NCI-H2171 (cell line): ENCODE measurements at regions not wholly inside any gene's neighbourhood (a gene's known extent, or its start where the extent isn't known, plus 50 kb on each side); places are given as distances from the start of the nearest gene placed in this dataset.

Experiments
- DNase-seq: peaks from one replicate; lab custom pipeline; 2025; lab: John Stamatoyannopoulos, UW

DNA sequence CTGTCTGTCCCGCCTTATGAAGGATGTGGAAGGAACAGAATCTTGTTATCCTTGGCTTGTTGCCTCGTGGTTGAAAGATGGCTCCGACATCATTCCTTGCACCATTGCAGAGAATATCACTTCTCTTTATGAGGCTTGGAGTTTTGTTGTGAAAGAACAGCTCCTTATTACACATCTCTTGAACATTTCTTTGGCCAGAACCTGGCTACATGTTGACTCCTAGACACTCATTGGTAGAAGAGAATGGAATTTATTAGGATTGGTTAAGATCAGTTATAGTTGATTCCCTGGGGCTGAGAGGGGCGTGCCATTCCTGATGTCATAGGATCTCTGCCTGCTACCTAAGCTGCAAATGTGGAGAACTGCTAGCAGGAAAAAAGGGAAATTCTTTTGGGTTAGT, 180.5 kb upstream of the CTBP2 start:
- no peak for DNase-seq

- DNase-seq = no peak
Measured at GRCh38 chr10:125337510-125337909, 177.1 kb upstream of the CTBP2 start.

DNA sequence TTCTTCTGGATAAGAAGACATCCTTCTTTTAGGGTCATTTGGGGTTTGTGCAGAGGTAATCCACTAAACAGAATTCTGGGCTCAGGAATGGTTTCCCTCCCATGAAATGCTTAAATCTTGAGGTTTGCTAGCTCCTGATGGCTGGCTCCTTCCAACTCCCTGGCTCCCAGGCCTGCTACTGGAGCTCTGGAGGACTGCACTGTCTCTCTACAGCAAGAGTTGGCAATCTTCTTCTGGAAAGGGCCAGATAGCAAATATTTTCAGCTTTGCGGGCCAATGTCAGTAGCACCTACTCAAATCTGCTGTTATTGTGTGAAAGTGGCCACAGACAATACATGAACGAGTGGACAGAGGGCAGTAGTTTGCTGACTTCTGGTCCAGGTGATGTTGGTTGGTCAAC, 174.2 kb upstream of the CTBP2 start:
- no peak for DNase-seq

DNA sequence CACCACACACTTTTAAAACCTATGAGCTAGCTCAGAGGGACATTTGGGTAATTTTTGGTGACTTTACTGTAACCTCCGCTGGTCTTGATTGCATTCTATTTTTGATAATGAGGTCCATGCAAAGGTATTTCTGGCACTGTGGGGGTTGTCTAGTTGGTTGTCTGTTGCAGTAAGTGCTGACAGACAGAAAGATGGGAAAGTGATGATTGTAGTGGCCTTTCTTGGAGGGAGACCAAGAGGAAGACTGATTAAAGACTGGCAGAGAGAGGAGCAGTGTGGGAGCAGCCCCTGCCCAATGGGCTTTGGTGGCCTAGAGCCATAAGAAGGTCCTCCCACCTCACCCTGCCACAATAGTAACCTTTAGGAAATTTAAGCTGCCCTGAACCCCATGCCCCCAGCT, 173.4 kb upstream of the CTBP2 start:
- DNase-seq = no peak

- no peak for DNase-seq
Measured at GRCh38 chr10:125333209-125333591, 172.8 kb upstream of the CTBP2 start.

GRCh38 chr10:125332548-125333208, 172.3 kb upstream of the CTBP2 start:
- no peak for DNase-seq

- DNase-seq = no peak
Measured at GRCh38 chr10:125331056-125331455, 170.7 kb upstream of the CTBP2 start.

DNA sequence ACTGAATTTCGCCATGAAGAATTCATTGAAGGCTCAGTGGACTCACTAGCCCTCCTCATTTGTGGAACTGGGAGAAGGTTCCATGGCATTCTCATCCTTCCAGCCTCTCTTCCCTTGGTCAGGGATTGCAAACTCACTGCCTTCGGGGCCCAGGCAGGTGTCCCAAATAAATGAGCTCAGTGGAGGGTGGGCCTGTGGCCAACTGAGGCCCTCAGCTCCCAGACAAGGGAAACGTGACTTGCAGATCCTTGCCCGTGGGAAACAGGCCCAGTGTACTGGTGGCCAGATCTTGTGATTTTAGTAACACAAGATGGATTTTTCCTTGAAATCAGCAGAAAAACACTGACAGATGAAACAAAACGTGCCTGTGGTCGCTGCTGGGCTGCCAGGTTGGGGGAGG, 168.7 kb upstream of the CTBP2 start:
- no peak for DNase-seq

- no peak for DNase-seq
Measured at GRCh38 chr10:125325326-125325725, 165.0 kb upstream of the CTBP2 start.

- no peak for DNase-seq
Measured at GRCh38 chr10:125316436-125316835, 156.1 kb upstream of the CTBP2 start.

DNA sequence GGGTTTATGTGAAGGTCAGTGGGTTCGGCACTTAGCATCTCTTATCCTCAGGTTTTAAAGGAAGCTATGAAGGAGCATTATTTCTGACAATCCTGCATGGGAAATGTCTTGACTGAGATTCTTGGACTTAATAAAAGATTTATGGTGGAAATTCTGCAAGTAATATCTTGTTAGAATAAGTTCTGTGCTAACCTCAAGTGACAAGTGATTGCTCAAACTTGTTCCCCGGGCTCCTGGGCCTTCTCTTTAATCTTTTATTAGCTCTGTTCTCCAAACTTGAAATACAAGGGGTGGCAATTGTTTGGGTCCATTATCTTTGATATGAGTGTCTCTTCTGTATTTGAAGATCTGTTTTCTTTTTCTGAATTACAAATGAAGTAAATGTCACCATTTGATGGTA, 140.6 kb upstream of the CTBP2 start:
- DNase-seq = no peak

DNA sequence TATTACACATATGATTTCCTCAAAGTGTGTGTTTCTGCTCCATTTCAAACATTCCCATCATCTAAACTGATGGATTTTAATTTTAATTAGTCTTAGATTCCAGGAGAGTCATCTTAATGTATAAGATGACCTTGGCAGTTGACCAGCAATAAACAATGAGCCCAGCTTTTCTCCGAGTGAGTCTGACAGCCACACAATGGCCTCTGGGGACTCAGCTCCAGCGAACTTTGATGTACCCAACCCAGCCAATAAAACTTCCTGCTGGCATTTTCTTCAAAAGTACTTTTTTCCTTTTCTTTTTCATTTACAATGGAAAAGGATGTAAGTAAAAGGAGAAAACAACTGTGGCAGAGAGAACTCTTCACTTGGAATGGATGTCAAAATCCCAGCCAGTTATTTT, 139.1 kb upstream of the CTBP2 start:
- no peak for DNase-seq

GRCh38 chr10:125296598-125296997, 136.2 kb upstream of the CTBP2 start:
- DNase-seq = no peak

DNA sequence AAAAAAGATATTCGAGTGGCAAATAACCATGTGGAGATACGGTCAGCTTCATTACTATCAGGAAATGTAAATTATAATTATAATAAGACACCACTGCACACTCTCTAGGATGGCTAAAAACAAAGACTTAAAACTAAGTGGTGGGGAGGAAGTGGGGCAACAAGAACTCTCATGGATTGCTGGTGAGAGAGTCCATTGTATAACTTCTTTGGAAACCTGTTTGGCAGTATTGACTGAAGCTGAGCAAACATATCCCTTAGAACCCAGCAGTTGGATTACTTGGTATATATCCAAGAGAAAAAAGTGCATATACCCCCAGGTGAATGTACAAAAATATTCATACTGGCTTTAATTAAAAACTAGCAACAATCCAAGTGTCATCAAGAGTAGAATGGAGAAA, 133.7 kb upstream of the CTBP2 start:
- DNase-seq = no peak

- no peak for DNase-seq
Measured at GRCh38 chr10:125291836-125292235, 131.5 kb upstream of the CTBP2 start.

DNA sequence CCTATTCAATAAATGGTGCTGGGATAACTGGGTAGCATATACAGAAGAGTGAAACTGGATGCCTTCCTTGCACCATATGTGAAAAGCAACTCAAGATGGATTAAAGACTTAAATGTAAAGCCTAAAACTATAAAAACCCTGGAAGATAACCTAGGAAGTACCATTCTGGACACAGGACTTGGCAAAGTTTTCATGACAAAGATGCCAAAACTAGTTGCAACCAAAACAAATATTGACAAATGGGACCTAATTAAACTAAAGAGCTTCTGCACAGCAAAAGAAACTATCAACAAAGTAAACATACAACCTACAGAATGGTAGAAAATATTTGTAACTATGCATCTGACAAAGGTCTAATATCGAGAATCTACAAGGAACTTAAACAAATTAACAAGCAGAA, 129.1 kb upstream of the CTBP2 start:
- no peak for DNase-seq

GRCh38 chr10:125284875-125285597, 124.7 kb upstream of the CTBP2 start:
- DNase-seq = no peak

GRCh38 chr10:125283836-125284614, 123.7 kb upstream of the CTBP2 start:
- DNase-seq = no peak

DNA sequence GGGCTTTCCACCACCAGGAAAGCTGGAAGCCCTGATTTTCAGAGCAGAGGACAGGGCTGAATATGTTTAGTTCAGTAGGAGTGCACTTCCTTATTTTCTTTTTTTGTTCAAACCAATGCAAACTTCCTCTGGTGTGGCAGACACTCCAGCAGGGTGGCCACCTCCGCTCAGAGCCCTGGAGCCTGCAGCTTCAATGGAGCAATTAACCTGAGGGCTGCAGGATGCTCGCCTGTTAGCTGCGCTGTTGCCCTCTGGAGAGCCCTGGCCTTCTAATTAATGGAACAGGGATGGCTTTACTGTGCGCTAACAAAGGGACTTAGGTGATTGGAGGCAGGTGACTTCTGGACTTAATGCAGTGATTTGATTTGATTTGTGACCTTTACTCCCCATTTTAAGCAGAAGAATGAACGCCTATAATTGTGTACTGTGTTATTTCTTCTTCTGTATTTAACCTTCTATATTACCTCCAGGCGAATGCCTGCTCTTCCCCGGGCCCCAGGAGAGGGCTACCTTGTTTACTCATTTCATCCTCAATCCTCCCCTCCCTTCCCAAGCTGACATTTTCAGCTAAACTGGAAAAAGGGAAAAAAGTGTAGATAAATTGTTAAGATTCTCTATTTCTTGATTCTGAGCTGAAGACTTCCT, 123.0 kb upstream of the CTBP2 start:
- DNase-seq = no peak

- DNase-seq = no peak
Measured at GRCh38 chr10:125281091-125281490, 120.7 kb upstream of the CTBP2 start.

- DNase-seq = no peak
Measured at GRCh38 chr10:125276133-125276532, 115.8 kb upstream of the CTBP2 start.

DNA sequence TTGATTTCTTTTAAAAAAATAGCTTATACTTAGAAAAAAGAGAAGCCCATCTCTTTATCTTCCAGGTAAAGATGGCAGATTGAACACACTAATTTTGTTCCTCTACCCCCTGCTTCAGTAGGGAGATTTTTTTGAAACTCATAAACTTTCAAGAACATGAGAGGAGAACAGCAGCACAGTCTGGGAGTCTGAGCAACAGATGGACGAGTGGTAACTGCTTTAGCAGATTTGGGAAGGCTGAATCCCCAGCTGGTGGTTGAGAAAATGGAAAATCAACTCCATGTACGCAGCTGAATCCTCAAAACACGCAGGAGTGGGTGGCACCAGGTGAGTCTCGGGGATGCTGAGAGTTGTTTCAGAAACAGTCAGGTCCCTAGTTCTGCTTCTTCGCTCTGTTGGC, 114.6 kb upstream of the CTBP2 start:
- DNase-seq = no peak

- no peak for DNase-seq
Measured at GRCh38 chr10:125273023-125273422, 112.7 kb upstream of the CTBP2 start.
